Hematopoietic multipotent progenitor cell treated with erythropoietin and hydrocortisone succinate and interleukin-3 and kit ligand, for 4 days (in vitro differentiated cells): ENCODE measurements at regions not wholly inside any gene's neighbourhood (a gene's known extent, or its start where the extent isn't known, plus 50 kb on each side); places are given as distances from the start of the nearest gene placed in this dataset.
"Not testable (repeated sequence)": the region's sequence is repeated elsewhere in the genome, so short reads cannot be mapped to it uniquely, and the experiment has no call there.

Experiments used
- DNase-seq: peaks from one replicate; pipeline ENCODE4 v3.0.0-alpha.2; 2015

DNA sequence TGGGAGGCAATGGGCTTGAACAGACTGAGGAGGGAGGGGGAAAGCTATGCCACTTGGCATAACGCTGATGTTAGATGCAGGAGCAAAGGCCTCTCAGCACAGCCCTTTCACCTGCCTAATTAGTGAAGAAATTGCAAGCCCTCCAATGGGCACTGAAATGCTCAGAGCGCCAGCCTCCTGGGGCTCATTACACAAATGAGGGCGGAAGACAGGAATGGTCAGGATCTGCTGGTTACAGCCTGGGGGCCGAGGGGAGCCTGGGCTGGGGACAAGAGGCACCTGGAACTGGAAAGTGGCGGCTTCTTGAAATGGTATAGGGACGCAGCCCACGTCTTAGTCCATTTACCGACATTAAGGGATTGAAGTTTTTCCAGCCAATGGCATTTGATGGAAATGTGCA is 50.2 kb upstream of the PLET1 start:
- DNase-seq: no peak

DNA sequence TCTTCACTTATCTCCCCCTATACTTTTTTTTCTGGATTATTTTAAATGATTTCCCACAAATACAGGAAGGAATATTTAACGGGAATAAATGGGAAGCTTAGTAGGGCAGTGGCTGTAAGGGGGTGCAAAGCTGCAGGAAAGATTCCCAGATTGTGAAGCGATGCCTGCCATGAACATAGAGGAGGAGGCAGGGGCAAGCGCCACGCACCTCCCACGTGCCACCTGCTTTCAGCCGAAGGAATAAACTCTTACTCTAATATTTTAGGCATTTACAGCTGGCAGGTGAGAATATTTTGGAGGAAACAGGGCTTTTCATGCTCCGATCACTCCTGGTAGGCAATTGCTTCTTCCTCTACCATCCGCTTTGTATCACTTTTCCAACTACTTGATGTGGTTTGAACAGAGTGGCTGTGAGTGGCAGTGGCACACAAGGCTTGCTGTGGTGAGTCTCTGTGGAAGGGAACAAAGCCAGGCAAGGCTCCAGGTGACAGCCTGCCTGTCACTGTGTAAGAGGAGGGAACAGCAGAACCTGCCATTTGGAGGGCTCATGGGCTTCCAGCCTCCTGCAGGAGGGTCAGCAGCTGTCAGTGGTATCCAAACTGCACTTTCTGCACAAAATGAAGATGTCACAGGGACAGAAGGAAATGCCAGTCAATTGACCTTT is 54.5 kb upstream of the PLET1 start:
- DNase-seq: no peak

DNA sequence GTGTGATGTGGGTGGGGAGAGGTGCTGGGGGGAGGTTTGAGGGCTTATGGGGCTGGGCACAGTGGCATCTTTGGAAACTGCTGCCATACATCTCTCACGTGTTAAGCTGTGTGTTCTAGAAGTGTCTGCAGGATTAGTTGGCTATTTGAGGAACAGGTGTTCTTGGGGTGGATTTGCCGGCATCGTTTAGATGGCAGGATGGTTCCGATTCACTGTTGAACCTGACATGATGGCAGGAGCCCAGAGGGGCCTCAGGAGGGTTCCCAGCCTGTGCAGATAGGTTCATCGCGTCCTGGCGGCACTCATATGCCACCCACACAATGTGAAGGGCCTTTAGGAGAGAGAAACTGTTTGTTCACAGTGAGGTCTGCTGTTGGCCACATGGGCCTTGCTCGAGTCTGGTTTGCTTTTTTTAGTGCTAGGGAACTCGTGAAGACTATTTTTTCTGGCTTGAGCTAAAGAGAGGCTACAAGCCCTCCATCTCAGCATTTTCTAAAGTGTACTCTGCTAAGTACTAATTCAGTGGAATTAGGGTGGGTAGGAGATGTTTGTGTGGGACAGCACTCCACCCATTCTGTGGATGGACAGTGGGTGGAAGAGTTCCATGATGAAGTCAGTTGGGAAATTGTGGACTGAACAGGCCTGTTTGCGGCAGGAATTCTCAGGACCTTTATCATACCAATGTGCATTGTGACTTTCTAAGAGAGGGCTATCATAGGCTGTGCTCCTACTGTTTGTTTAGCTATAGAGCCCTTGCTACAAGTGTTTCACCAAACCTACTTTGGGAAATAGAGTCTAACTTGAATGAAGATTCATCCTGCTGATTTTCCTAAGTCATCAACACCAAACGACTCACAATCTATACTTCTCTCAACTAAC is 55.4 kb upstream of the PLET1 start:
- no peak for DNase-seq

DNA sequence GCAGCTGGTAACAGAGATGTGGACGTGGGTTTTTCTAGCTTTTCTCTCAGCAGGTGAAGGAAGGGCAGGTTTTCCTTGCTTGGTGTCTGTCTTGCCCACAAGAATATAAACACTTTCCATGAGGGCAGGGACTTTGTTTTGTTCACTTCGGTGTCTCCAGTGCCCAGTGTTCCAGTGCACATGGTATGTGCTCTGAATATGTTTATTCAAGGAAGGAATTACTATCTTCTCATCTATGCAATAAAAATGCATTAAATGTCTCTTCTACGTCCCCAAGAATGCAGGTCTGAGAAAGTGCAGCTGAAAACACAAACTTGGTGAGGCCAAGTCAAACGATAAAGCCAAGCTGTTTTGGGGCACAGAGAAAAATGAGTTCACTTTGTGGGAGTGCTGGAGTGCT is 56.3 kb upstream of the PLET1 start:
- DNase-seq: no peak

DNA sequence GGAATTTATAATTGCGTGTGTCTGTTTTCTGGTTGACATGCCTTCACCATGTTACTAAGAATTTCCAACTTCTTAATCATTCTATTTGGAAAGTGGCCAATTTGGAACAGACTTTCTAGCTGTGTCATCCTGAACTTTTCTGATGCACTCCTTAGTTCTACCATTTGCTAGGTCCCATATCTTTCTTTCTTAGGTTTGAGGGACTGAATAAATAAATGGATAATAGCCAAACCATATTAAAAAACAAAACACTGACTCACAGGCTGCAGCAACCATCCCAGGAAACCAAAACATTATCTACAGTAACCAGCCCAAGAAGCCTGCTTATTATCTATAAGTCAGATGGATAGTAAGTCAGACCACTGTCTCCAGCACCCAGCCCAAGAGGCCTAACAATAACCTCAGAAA is 57.5 kb upstream of the PLET1 start:
- peak; percentile 94 for DNase-seq

DNA sequence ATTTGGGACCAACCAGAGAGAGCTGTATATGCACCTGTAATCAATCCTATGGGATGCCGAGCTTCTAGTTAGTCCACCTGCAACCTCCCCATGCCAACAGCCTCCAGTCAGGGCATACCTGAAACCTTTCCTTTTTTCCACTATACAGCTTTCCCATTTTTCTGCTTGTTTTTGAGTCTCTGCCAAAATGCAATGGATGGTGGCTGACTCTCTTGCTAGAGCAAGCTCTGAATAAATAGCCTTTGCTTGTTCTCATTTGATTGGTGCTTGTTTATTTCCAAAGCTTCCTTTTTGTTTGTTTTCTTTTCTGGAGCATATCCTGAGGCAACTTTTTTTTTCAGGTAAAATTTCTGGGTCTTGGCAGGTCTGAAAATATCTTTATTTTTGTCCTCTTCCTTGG is 58.0 kb upstream of the PLET1 start:
- DNase-seq: no peak

DNA sequence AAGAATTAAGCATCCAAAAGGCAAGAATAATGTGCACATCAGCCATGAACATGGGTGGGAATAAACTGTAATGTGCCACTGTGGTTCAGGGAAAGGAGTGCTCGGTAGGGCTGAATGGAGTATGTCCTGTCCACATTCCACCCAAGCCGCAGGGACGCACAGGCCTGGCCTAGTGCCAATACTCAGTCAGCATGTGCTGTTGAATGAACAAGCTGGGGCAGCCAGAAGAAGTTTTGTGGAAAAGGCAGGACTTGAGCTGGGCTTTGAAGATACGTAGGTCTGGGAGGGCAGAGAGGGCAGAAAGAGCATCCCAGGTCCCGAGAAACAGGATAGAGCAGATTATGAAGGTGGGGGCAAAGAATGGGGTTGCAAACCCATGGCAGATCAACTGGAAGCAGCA is 60.0 kb upstream of the PLET1 start:
- DNase-seq: no peak

DNA sequence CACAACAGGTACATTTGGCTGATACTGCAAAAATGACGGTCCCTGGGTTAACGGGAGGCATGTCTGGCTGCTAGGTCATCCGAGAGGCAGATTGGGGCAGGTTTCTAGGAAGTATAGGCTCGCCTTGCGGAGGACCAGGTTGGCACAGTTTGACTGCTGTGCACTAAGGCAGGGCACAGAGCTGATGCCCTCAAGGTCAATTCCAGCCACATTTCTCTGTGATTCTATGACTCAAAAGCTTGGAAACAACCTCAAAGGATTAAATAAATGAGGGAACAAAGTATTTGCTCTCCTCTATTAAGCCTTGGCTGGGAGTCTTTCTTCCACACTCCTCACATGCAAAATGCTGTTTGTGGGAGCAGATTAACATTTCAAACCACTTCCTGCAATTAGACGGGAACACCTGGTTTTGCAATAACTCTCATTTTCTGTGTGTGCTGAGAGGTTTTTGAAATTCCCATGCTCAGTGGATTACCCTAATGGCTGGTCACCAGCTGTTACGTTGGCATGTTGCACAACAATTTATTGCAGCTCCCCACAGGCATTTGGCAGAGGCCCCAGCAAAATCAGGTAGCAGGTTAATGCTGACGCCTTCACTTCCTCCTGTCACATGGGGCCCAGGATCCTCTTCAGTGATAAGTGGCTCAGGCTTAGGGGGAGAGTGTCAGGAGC is 61.0 kb upstream of the PLET1 start:
- peak; percentile 83 for DNase-seq

DNA sequence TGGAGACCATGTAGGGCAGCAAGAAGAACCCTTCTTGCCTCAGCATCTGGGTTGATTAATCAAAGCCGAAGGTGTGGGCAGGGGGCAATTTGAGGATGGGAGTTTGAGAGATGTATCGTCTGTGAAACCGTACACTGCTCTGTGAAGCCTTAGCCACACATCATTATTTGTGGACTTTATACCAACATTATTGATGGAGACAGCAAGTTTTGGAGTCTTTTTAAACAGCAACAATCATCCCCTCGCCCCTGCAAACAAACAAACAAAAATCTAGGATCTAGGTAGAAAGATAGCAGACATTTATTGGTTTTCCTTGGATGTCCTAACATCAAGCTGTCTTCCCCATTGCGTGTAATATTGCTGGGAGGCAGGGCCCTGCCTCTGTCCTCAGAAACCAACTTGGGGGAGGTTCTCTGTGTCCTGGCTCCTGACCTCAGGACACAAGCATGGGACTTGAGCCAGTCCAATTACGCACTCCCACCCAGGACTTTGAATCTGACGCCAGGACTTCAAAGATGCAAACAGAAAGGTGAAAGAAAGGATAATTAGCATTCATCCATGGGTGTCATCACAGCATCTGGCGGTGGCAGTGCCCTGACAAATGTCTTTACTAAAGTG is 61.6 kb upstream of the PLET1 start:
- DNase-seq: no peak

DNA sequence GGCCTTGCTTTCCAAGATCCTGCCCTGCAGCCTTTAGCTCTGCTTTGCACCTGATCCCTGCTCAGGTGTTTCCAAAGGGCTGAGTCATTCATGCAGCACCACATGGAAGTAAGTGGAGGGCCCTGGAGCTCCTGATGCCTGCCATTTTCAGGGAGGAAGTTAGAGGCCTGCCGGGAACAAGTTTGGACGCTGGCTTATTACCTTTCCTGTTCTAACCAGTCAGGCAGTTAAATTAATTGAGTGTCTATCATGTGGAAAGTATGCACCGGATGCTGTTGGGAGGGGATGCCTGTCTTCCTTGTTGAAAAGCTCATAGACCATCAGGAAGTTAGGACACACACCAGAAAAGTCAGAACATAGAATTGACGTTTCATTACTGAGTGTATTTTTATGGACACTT is 73.7 kb upstream of the PLET1 start:
- DNase-seq: no peak

DNA sequence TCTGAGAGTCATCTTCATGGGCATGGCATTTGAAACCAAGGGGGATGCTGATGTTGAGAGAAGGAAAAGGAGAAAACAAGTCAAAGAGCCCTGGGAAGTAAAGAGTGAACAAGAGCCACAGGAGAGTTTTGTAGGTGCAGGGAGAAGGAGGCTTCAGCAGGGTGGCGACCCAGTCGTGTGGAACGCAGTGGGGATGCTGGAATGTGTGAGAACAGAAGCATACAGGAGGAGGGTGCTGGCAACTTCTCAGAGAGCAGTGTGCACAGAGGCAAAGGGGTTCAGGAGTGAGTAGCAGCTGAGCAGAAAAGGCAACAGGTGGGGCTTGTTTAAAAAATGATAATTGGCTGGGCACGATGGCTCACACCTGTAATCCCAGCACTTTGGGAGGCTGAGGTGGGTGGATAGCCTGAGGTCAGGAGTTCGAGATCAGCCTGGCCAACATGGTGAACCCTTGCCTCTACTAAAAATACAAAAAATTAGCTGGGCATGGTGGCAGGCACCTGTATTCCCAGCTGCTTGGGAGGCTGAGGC is 75.8 kb upstream of the PLET1 start:
- no peak for DNase-seq

DNA sequence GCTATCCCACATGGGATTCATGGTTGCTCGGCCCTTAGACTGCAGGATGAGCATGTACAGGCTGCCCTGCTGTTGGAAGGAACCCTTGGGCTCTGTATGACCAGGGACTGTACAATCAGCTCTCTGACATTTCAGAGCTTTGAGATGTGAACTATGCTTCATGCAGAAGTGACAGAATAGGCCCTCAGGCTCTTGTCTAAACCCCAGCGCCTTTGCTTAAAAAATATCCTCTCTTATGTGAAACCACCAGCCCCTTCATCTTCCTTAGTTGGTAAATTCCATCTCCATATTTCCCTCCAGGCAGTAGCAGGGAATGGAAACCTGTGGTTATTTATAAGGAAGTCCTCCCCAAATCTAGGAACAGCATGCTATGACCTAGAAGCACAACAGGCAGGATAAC is 78.9 kb upstream of the PLET1 start:
- DNase-seq: no peak

DNA sequence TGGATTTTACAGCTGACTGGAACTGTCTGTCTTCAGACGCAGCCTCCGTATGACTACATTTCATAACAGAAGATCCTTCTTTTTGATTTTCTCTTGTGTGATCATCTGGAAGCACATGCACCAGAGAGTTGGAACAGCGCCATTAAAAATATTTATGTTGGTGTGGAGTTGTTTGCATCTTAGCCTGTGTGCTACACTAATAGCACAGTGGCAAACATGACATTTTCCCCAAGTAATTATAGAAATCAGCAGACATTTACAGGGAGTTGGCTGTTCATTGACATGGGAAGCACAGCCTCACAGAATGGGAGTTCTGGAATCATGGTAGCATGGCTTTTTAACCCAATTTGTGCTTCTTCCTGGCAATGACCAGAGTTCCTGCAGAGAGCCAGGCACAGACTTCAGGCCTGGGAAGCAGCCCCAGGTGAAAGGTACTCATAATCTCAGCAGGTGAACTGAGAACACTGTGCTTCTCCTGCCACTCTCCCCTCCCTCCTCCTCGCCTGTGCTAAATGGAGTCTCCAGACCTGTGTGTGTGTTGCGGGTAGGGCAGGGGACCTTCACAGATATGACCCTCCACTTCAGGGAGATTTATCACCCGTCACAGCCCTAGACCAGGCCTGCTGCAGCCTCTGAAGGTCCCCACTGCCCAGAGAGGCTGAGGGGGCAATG is 82.8 kb upstream of the PLET1 start:
- no peak for DNase-seq

DNA sequence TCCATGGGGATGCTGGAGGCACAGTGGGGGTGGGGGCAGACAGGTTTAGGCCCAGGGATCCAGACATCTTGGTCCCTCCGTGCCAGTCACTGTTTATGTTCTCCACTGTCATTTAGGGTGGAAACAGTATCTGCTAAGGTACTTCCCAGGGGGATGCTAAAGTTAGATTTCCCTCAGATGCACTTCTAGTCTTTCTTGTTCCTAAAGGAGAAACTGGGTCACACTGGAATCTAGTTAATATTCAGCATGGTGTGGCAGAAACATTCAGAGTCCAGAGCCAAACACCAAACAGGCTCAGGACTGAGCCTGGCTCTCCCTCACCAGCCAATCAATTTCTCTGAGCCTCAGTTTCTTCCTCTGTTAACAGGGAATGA is 83.4 kb upstream of the PLET1 start:
- DNase-seq: no peak

DNA sequence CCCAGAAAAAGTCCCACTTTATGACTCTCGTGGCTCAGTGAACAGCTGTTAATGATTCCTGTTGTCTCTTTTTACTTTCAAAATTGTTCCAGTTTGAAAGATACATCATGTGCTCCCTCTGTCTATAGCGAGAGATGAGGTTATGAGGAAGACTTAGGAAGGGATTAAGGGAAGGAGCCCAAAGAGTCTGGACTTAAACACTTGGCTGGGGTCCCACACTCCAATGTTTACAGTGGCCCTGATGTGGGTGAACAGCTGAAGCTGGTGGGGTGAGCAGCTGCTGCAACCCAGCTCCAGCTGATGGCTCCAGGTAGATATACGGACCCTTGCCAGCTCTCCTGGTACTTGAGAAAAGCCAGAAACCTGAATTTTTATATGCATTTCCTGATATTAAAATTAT is 84.5 kb upstream of the PLET1 start:
- no peak for DNase-seq

DNA sequence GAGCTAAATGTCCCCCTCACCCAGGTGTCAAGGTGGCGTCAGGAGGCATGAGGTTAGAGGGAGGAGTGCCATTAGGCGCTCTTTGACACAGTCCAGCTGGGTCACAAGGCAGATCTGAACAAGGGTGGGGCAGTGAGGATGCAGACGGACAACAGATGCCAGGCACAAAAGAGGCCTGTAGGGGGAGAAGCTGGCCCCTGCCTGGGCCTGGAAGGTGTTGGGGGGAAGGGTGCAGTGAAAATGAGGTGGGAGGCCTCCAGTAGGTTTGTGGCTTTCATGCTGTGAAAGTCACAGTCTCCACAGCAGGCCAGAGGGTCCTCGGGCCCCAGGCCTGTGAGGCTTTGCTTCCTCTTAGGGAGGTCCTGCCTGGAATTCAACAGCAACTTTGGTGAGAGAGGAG is 85.0 kb upstream of the PLET1 start:
- DNase-seq: peak; percentile 49

DNA sequence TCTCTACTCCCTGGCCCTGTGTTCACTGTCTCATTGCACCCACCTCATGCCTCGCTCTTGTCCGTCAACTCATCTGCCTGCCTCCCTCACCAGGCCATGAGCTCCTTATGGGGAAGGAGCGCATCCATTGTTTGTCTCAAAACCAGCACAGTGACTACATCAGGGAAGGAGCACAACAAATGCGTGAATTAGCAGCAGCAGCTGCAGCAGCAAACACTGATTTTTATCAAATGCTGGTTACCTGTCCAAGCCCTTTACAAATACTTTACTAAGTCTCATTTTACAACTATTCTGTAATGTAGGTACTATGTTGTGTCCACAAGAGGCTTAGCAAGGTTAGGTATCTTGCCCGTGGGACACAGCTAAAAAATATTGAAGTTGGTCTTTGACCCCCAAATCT is 85.9 kb upstream of the PLET1 start:
- DNase-seq: no peak

DNA sequence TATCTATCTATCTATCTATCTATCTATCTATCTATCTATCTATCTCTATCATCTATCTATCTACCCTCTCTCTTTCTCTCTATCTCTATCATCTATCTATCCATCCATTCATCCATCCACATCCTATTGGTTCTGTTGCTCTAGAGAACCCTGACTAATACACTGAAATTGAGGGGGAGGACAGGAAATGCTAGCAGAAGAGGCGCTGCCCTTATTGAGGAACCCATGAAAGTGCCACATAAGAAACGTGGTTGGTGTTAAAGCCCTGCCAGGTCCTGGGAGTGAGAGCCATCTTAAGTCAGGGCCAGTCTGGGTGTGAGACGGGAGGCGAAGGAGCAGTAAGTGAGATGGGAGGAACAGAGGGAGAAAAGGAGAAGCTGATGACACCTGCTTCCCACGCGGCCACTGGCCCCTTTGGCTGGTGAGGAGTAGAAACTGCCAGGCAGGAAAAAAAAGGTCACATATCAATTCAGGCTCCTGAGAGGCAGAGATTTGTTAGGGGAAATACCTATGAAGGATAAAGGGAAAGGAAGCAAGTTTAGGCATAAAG is 87.9 kb upstream of the PLET1 start:
- DNase-seq: peak; percentile 13

DNA sequence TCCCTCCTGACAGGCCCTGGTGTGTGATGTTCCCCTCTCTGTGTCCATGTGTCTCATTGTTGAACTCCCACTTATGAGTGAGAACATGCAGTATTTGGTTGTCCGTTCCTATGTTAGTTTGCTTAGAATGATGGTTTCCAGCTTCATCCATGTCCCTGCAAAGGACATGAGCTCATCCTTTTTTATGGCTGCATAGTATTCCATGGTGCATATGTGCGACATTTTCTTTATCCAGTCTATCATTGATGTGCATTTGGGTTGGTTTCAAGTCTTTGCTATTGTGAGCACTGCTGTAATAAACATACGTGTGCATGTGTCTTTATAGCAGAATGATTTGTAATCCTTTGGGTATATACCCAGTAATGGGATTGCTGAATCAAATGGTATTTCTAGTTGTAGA is 90.8 kb upstream of the PLET1 start:
- DNase-seq: not testable (repeated sequence)

DNA sequence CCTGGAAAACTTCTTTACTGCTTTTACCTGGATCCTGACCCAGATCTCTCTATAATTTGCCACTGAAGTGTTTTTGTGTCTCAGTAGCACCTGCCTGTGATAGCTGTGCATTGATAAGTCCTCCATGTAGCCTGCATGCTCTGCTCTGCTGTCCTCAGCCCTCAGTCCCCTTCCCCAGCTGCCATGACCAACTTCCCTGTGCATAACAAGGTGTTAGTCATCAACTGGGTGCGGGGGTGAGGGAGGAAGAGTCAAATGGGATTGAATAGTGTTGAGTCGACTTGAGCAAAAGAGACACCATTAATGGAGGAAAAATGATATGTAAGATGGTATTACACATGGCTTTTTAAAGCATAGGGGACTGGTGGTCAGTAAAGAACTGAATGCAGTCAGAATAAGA is 92.2 kb upstream of the PLET1 start:
- DNase-seq: no peak

DNA sequence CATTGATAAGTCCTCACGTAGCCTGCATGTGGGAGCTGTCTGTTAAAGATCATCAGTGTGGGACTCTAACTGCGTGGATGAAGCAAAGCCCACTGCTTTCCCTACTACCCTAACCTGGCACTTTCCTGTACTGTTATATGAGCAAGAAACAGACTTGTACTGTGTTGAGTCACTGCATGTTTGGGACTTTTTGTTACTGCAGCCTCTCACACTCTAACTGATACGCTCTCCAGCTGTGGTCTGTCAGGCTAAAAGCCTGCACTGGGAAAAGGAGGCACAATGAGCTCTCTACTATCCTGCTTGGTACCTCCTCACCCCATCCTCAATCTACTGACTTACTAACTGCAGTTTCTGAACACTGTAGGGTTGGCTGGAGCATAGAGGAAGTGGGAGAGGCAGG is 93.7 kb upstream of the PLET1 start:
- no peak for DNase-seq

DNA sequence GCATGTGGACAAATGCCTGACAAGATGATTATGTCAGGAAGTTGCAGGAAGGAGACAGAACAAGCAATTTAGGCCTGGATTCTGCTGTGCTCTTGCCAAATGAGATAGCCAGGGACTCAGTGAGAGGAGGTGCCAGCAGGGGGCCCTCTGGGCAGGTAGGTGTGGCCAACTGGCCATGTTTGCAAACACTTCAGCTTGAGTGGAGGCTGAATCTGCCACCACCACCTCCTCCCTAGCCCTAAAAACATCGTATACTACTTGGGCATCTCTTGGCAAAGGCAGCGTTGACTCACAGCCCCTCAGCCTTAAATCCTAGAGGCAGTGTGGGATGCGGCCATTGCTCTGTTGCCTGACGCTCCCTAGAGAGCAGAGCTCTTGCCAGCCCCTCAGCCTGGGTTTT is 95.1 kb upstream of the PLET1 start:
- peak; percentile 50 for DNase-seq

DNA sequence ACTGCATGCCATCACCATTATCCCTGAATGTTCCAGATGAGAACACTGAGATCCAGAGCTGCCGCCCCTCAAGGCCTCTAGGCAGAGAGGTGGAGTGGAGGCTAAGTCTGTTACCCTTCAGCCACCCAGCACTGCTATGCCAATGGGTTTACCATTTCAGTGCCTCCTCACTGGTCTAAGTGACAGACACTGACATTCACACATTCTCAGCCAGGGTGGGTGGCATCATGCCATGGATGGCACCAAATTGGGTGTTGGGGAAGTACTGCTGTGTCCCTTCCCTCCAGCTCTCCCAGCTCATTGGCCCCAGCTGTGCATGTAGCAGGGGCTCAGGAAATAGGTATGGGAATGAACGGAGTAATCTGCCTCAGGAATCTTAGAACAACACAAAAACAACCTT is 96.8 kb upstream of the PLET1 start:
- DNase-seq: no peak
